IPS-11a (cell line): ENCODE measurements at regions not wholly inside any gene's neighbourhood (a gene's known extent, or its start where the extent isn't known, plus 50 kb on each side); places are given as distances from the start of the nearest gene placed in this dataset.
A peak's percentile ranks its signal among the peaks of the same experiment; 100 is the strongest.

Experiments used
- H3K4me3 ChIP-seq: one replicate; pipeline ENCODE4 v1.5.1; 2013; ENCODE audit warnings: low read depth, low read length, control low read depth

- H3K4me3 ChIP-seq, result peak overlapping the region; percentile 5
Observed at GRCh38 chr4:182085051-182085480, 158.1 kb upstream of the TENM3 start.

GRCh38 chr4:182089326-182089725 is 153.9 kb upstream of the TENM3 start:
- no peak overlapping the region for H3K4me3 ChIP-seq

GRCh38 chr4:182090186-182090585 is 153.0 kb upstream of the TENM3 start:
- no peak overlapping the region for H3K4me3 ChIP-seq

- no peak overlapping the region for H3K4me3 ChIP-seq
Observed at GRCh38 chr4:182091128-182091527, 152.1 kb upstream of the TENM3 start.

- no peak overlapping the region for H3K4me3 ChIP-seq
Observed at GRCh38 chr4:182093431-182093831, 149.8 kb upstream of the TENM3 start.

- no peak overlapping the region for H3K4me3 ChIP-seq
Observed at GRCh38 chr4:182093935-182094334, 149.3 kb upstream of the TENM3 start.

- H3K4me3 ChIP-seq, result no peak overlapping the region
Observed at GRCh38 chr4:182101618-182102017, 141.6 kb upstream of the TENM3 start.

- H3K4me3 ChIP-seq, result no peak overlapping the region
Observed at GRCh38 chr4:182102576-182102975, 140.6 kb upstream of the TENM3 start.

- H3K4me3 ChIP-seq, result no peak overlapping the region
Observed at GRCh38 chr4:182103614-182104319, 139.4 kb upstream of the TENM3 start.

GRCh38 chr4:182105416-182105815 is 137.8 kb upstream of the TENM3 start:
- H3K4me3 ChIP-seq, result no peak overlapping the region

- no peak overlapping the region for H3K4me3 ChIP-seq
Observed at GRCh38 chr4:182107931-182108330, 135.3 kb upstream of the TENM3 start.

- H3K4me3 ChIP-seq, result no peak overlapping the region
Observed at GRCh38 chr4:182111586-182111985, 131.6 kb upstream of the TENM3 start.

GRCh38 chr4:182113779-182114178 is 129.4 kb upstream of the TENM3 start:
- no peak overlapping the region for H3K4me3 ChIP-seq

- H3K4me3 ChIP-seq, result no peak overlapping the region
Observed at GRCh38 chr4:182124359-182124758, 118.8 kb upstream of the TENM3 start.

- no peak overlapping the region for H3K4me3 ChIP-seq
Observed at GRCh38 chr4:182126096-182126495, 117.1 kb upstream of the TENM3 start.

GRCh38 chr4:182126603-182127002 is 116.6 kb upstream of the TENM3 start:
- H3K4me3 ChIP-seq, result no peak overlapping the region

GRCh38 chr4:182133033-182133432 is 110.2 kb upstream of the TENM3 start:
- H3K4me3 ChIP-seq, result no peak overlapping the region

- H3K4me3 ChIP-seq, result no peak overlapping the region
Observed at GRCh38 chr4:182134261-182134660, 108.9 kb upstream of the TENM3 start.

- H3K4me3 ChIP-seq, result no peak overlapping the region
Observed at GRCh38 chr4:182136201-182136600, 107.0 kb upstream of the TENM3 start.

GRCh38 chr4:182137343-182137742 is 105.9 kb upstream of the TENM3 start:
- no peak overlapping the region for H3K4me3 ChIP-seq

GRCh38 chr4:182139491-182139890 is 103.7 kb upstream of the TENM3 start:
- H3K4me3 ChIP-seq, result no peak overlapping the region

- H3K4me3 ChIP-seq, result no peak overlapping the region
Observed at GRCh38 chr4:182140547-182140946, 102.7 kb upstream of the TENM3 start.

- no peak overlapping the region for H3K4me3 ChIP-seq
Observed at GRCh38 chr4:182141061-182141460, 102.1 kb upstream of the TENM3 start.
